Skeletal muscle tissue (tissue), 3 donors: ENCODE measurements at regions not wholly inside any gene's neighbourhood (a gene's known extent, or its start where the extent isn't known, plus 50 kb on each side); places are given as distances from the start of the nearest gene placed in this dataset.
"Not testable (repeated sequence)": the region's sequence is repeated elsewhere in the genome, so short reads cannot be mapped to it uniquely, and the experiment has no call there.

Source experiments
- H3K27ac ChIP-seq: one replicate; pipeline ENCODE4 v1.7.0; 2013; ENCODE audit warnings: mild to moderate bottlenecking, low read depth, low read length, inconsistent platforms
- H3K27me3 ChIP-seq, 3 donors: one replicate each; pipeline ENCODE4 v1.7.0; 2013; ENCODE audit warnings: low read length in 3 of 3; ENCODE audit not compliant: control insufficient read depth in 3 of 3, insufficient read depth in 3 of 3
- H3K36me3 ChIP-seq, 3 donors: one replicate each; pipeline ENCODE4 v1.7.0; 2013; ENCODE audit warnings: low read length in 3 of 3; ENCODE audit not compliant: control insufficient read depth in 3 of 3, insufficient read depth in 3 of 3
- H3K4me1 ChIP-seq, 3 donors: one replicate each; pipeline ENCODE4 v1.7.0; 2013; ENCODE audit warnings: low read length in 3 of 3, mild to moderate bottlenecking in 3 of 3; ENCODE audit not compliant: control insufficient read depth in 3 of 3, insufficient read depth in 3 of 3
- H3K4me3 ChIP-seq, 3 donors: one replicate each; pipeline ENCODE4 v1.7.0; 2013; ENCODE audit warnings: low read length in 3 of 3
- H3K9ac ChIP-seq, 3 donors: one replicate each; pipeline ENCODE4 v1.7.0; 2013; ENCODE audit warnings: low read length in 3 of 3, mild to moderate bottlenecking in 3 of 3, moderate library complexity in 2 of 3, low read depth in 1 of 3
- H3K9me3 ChIP-seq, 3 donors: one replicate each; pipeline ENCODE4 v1.7.0; 2013; ENCODE audit warnings: low read length in 3 of 3; ENCODE audit not compliant: control insufficient read depth in 3 of 3
- donor health status: Osteomylitis.

- H3K4me1 ChIP-seq, result no peaks in the 10 kb centered on the region
- no peak overlapping the region for H3K4me3 ChIP-seq
- no peak overlapping the region for H3K27ac ChIP-seq
- H3K36me3 ChIP-seq, result no peaks in the 10 kb centered on the region
- H3K9ac ChIP-seq, result no peak overlapping the region
- H3K27me3 ChIP-seq, result no peaks in the 10 kb centered on the region
- H3K9me3 ChIP-seq, result peaks cover 0 to 2% (median 0%) of the 10 kb centered on the region in 3 donors
These were observed 66.8 kb upstream of the PHF21A start for GRCh38 chr11:46188017-46188416.

- H3K27me3 ChIP-seq, result peaks cover 0 to 5% (median 0%) of the 10 kb centered on the region in 3 donors
- H3K27ac ChIP-seq, result no peak overlapping the region
- no peak overlapping the region for H3K9ac ChIP-seq
- H3K4me1 ChIP-seq, result no peaks in the 10 kb centered on the region
- H3K36me3 ChIP-seq, result no peaks in the 10 kb centered on the region
- no peaks in the 10 kb centered on the region for H3K9me3 ChIP-seq
- H3K4me3 ChIP-seq, result no peak overlapping the region
These were observed 62.6 kb upstream of the PHF21A start for GRCh38 chr11:46183819-46184218.

- Histone ChIP-seq H3K27me3 (peaks cover 0 to 8% (median 0%) of the 10 kb centered on the region in 3 donors), H3K4me3 (no peak overlapping the region), H3K4me1 (no peaks in the 10 kb centered on the region), H3K36me3 (no peaks in the 10 kb centered on the region), H3K27ac (no peak overlapping the region), H3K9ac (no peak overlapping the region), H3K9me3 (no peaks in the 10 kb centered on the region)
These were observed 60.7 kb upstream of the PHF21A start for GRCh38 chr11:46181843-46182424.

GRCh38 chr11:46181387-46181786, 60.1 kb upstream of the PHF21A start:
- peaks cover 0 to 11% (median 5%) of the 10 kb centered on the region in 3 donors for H3K27me3 ChIP-seq
- no peak overlapping the region for H3K4me3 ChIP-seq
- H3K27ac ChIP-seq, result no peak overlapping the region
- H3K36me3 ChIP-seq, result no peaks in the 10 kb centered on the region
- H3K9ac ChIP-seq, result no peak overlapping the region
- no peaks in the 10 kb centered on the region for H3K4me1 ChIP-seq
- no peaks in the 10 kb centered on the region for H3K9me3 ChIP-seq

GRCh38 chr11:46180736-46181135, 59.5 kb upstream of the PHF21A start:
- Histone ChIP-seq H3K27ac (no peak overlapping the region), H3K27me3 (peaks cover 3 to 11% (median 8%) of the 10 kb centered on the region in 3 donors)

GRCh38 chr11:46178513-46178912, 57.3 kb upstream of the PHF21A start:
- Histone ChIP-seq H3K4me3 (no peak overlapping the region), H3K36me3 (no peaks in the 10 kb centered on the region), H3K27ac (no peak overlapping the region), H3K4me1 (no peaks in the 10 kb centered on the region), H3K27me3 (peaks cover 4 to 11% (median 9%) of the 10 kb centered on the region in 3 donors), H3K9ac (no peak overlapping the region), H3K9me3 (no peaks in the 10 kb centered on the region)

More at GRCh38 chr11:46180736-46181135, 59.5 kb upstream of the PHF21A start:
- Histone ChIP-seq H3K4me1 (no peaks in the 10 kb centered on the region), H3K9ac (no peak overlapping the region), H3K36me3 (no peaks in the 10 kb centered on the region), H3K9me3 (no peaks in the 10 kb centered on the region), H3K4me3 (no peak overlapping the region)

- Histone ChIP-seq H3K9ac (no peak overlapping the region), H3K27me3 (peaks cover 4 to 9% (median 6%) of the 10 kb centered on the region in 3 donors), H3K4me3 (no peak overlapping the region), H3K4me1 (no peaks in the 10 kb centered on the region), H3K36me3 (no peaks in the 10 kb centered on the region), H3K9me3 (no peaks in the 10 kb centered on the region), H3K27ac (no peak overlapping the region)
These were observed 55.2 kb upstream of the PHF21A start for GRCh38 chr11:46176421-46176820.

GRCh38 chr11:46175401-46176002, 54.2 kb upstream of the PHF21A start:
- Histone ChIP-seq H3K27me3 (peaks cover 4 to 9% (median 6%) of the 10 kb centered on the region in 3 donors), H3K9me3 (no peaks in the 10 kb centered on the region), H3K4me1 (no peaks in the 10 kb centered on the region), H3K36me3 (no peaks in the 10 kb centered on the region), H3K27ac (no peak overlapping the region), H3K9ac (no peak overlapping the region), H3K4me3 (no peak overlapping the region)

- not testable (repeated sequence) for H3K27me3 ChIP-seq, H3K36me3 ChIP-seq, H3K4me3 ChIP-seq, H3K4me1 ChIP-seq, H3K9ac ChIP-seq, H3K9me3 ChIP-seq, H3K27ac ChIP-seq
These were observed 50.4 kb upstream of the PHF21A start for GRCh38 chr11:46171693-46172092.
